HCT116 (cell line): ENCODE measurements at regions not wholly inside any gene's neighbourhood (a gene's known extent, or its start where the extent isn't known, plus 50 kb on each side); places are given as distances from the start of the nearest gene placed in this dataset.

Experiments
- ATAC-seq: fragments of 200-7000 bp; cut with Tn5 transposase; 2 replicates; pipeline ENCODE4 v1.9.1; 2020; ENCODE audit warnings: mild to moderate bottlenecking, moderate library complexity
- BruUV-seq: library from RNA; stranded (reverse); fragments of 400-500 nt; replicated peaks from 2 replicates; lab custom pipeline; 2021; lab: Mats Ljungman, UMichigan
- CTCF ChIA-PET: fragments of 300-600 bp; sonication (Branson Sonifier 250); formaldehyde crosslinking; loops from one replicate; lab custom pipeline; 2021; ENCODE audit warnings: antibody characterized with exemption; lab: Charles Lee
- POLR2A ChIA-PET: fragments of 300-600, 350-600 bp; sonication (Branson Sonifier 250); formaldehyde crosslinking; loops from one replicate; lab custom pipeline; 2021; ENCODE audit warnings: antibody characterized with exemption; lab: Charles Lee
- RAD21 ChIA-PET, 2 experiments: fragments of 300-600 bp; sonication (Branson Sonifier 250); formaldehyde crosslinking; loops; one replicate each; lab custom pipeline; 2023; ENCODE audit warnings: low total read pairs in 2 of 2; ENCODE audit not compliant: uncharacterized antibody in 2 of 2, unreplicated experiment in 2 of 2, low non-redundant PET in 1 of 2; lab: Charles Lee
- DNase-seq: peaks from one replicate; pipeline ENCODE4 v3.0.0-alpha.2; 2010; ENCODE audit warnings: low read depth, low spot score
- H2AFZ ChIP-seq: fragments of 200-600 bp; shearing (Covaris generic), sonication (generic); 2 replicates; pipeline ENCODE4 v1.6.1; 2017; ENCODE audit warnings: low read depth, mixed run types, mixed read lengths, antibody characterized with exemption, low read length; ENCODE audit not compliant: poor library complexity, severe bottlenecking
- H3K27ac ChIP-seq: 2 replicates; pipeline ENCODE4 v1.5.1; 2012; ENCODE audit warnings: low read depth, low read length
- H3K27me3 ChIP-seq: fragments of 200-600 bp; sonication (generic); 2 replicates; pipeline ENCODE4 v1.6.1; 2016; ENCODE audit warnings: mixed run types, low read length, mixed read lengths; ENCODE audit not compliant: insufficient read depth
- H3K36me3 ChIP-seq, 2 experiments: fragments of 200-500 bp in 1 of 2; fragments of 200-600 bp in 1 of 2; sonication (Bioruptor generic) in 1 of 2; sonication (generic) in 1 of 2; 2 replicates each; pipeline versions ENCODE4 v1.5.1 to v1.6.1; 2014 to 2016; ENCODE audit warnings: low read length in 2 of 2, inconsistent platforms in 1 of 2, mixed read lengths in 1 of 2, mixed run types in 1 of 2; ENCODE audit not compliant: insufficient read depth in 2 of 2, control insufficient read depth in 1 of 2
- H3K4me1 ChIP-seq, 2 experiments: fragments of 200-600 bp in 1 of 2; sonication (generic) in 1 of 2; 2 replicates each; pipeline versions ENCODE4 v1.5.1 to v1.6.1; 2012 to 2017; ENCODE audit warnings: low read length in 2 of 2, inconsistent platforms in 1 of 2, mild to moderate bottlenecking in 1 of 2, mixed read lengths in 1 of 2, mixed run types in 1 of 2, moderate library complexity in 1 of 2; ENCODE audit not compliant: insufficient read depth in 2 of 2, control insufficient read depth in 1 of 2
- H3K4me2 ChIP-seq: fragments of 200-600 bp; sonication (generic); 2 replicates; pipeline ENCODE4 v1.6.1; 2017; ENCODE audit warnings: mixed run types, low read length, mixed read lengths
- H3K4me3 ChIP-seq, 2 experiments: fragments of 200-600 bp in 1 of 2; sonication (generic) in 1 of 2; replicated peaks in 1 of 2; 2 replicates each; pipeline ENCODE4 v1.5.1; 2011 to 2016; ENCODE audit warnings: low read length in 2 of 2, control low read depth in 1 of 2, low read depth in 1 of 2, mild to moderate bottlenecking in 1 of 2, mixed read lengths in 1 of 2, mixed run types in 1 of 2
- H3K79me2 ChIP-seq: fragments of 200-600 bp; sonication (generic); 2 replicates; pipeline ENCODE4 v1.6.1; 2017; ENCODE audit warnings: mild to moderate bottlenecking, mixed run types, low read length, moderate library complexity, mixed read lengths; ENCODE audit not compliant: insufficient read depth
- H3K9ac ChIP-seq: fragments of 200-600 bp; sonication (generic); 2 replicates; pipeline ENCODE4 v1.6.1; 2016; ENCODE audit warnings: low read length, mixed read lengths
- H3K9me2 ChIP-seq: fragments of 200-600 bp; sonication (generic), shearing (Covaris generic); 2 replicates; pipeline ENCODE4 v1.6.1; 2017; ENCODE audit warnings: mixed run types, mild to moderate bottlenecking, moderate library complexity; ENCODE audit not compliant: insufficient read depth
- H3K9me3 ChIP-seq, 2 experiments: fragments of 200-500 bp in 1 of 2; fragments of 200-600 bp in 1 of 2; sonication (Bioruptor generic) in 1 of 2; sonication (generic) in 1 of 2; 2 replicates each; pipeline ENCODE4 v1.6.1; 2014 to 2017; ENCODE audit warnings: low read length in 2 of 2, mixed read lengths in 2 of 2, inconsistent platforms in 1 of 2, low read depth in 1 of 2, mild to moderate bottlenecking in 1 of 2, mixed run types in 1 of 2, moderate library complexity in 1 of 2; ENCODE audit not compliant: control insufficient read depth in 1 of 2, insufficient read depth in 1 of 2
- H4K20me1 ChIP-seq: fragments of 200-600 bp; sonication (generic), shearing (Covaris generic); 2 replicates; pipeline ENCODE4 v1.6.1; 2017; ENCODE audit warnings: mixed run types, mild to moderate bottlenecking, moderate library complexity; ENCODE audit not compliant: insufficient read depth
- CBX3 ChIP-seq: IDR thresholded peaks from 2 replicates; pipeline ENCODE4 v1.6.1; 2012; ENCODE audit warnings: low read depth
- CEBPB ChIP-seq: IDR thresholded peaks from 2 replicates; pipeline ENCODE4 v1.6.1; 2012; ENCODE audit warnings: low read depth
- CTCF ChIP-seq, 3 experiments: fragments of 200-600 bp in 1 of 3; sonication (generic) in 1 of 3; IDR thresholded peaks in 2 of 3; conservative IDR thresholded peaks in 1 of 3; 2 replicates each; pipeline ENCODE4 v1.5.1; 2012 to 2017; ENCODE audit warnings: low read depth in 2 of 3, low read length in 2 of 3, antibody characterized with exemption in 1 of 3, borderline replicate concordance in 1 of 3, control low read depth in 1 of 3, mild to moderate bottlenecking in 1 of 3, mixed read lengths in 1 of 3, mixed run types in 1 of 3, moderate library complexity in 1 of 3; ENCODE audit not compliant: insufficient read depth in 1 of 3
- ELF1 ChIP-seq: IDR thresholded peaks from 2 replicates; pipeline ENCODE4 v1.6.1; 2012; ENCODE audit warnings: low read depth, borderline replicate concordance
- EZH2 ChIP-seq: fragments of 200-600 bp; sonication (generic); IDR thresholded peaks from 2 replicates; pipeline ENCODE4 v1.6.1; 2017; ENCODE audit warnings: antibody characterized with exemption, mixed run types
- EZH2phosphoT487 ChIP-seq: fragments of 200-600 bp; IDR thresholded peaks from 2 replicates; pipeline ENCODE4 v1.6.1; 2018; ENCODE audit warnings: antibody characterized with exemption, borderline replicate concordance
- FOSL1 ChIP-seq: IDR thresholded peaks from 2 replicates; pipeline ENCODE4 v1.6.1; 2012; ENCODE audit warnings: low read depth
- JUND ChIP-seq: IDR thresholded peaks from 2 replicates; pipeline ENCODE4 v1.6.1; 2012
- POLR2A ChIP-seq: IDR thresholded peaks from 2 replicates; pipeline ENCODE4 v1.7.0; 2011; ENCODE audit warnings: borderline replicate concordance; ENCODE audit not compliant: insufficient read depth, insufficient read length; ENCODE audit errors: extremely low read depth
- POLR2AphosphoS5 ChIP-seq: IDR thresholded peaks from 2 replicates; pipeline ENCODE4 v1.6.1; 2011; ENCODE audit warnings: mild to moderate bottlenecking, low read depth, low read length, moderate library complexity
- RAD21 ChIP-seq: IDR thresholded peaks from 2 replicates; pipeline ENCODE4 v1.6.1; 2012; ENCODE audit warnings: low read depth, mild to moderate bottlenecking
- SIN3A ChIP-seq: IDR thresholded peaks from 2 replicates; pipeline ENCODE4 v1.6.1; 2012; ENCODE audit warnings: low read depth
- SRF ChIP-seq: IDR thresholded peaks from 2 replicates; pipeline ENCODE4 v1.6.1; 2012; ENCODE audit warnings: low read depth
- TCF7L2 ChIP-seq: IDR thresholded peaks from 2 replicates; pipeline ENCODE4 v1.7.0; 2011; ENCODE audit warnings: borderline replicate concordance, inconsistent platforms; ENCODE audit not compliant: insufficient read depth, insufficient read length; ENCODE audit errors: extremely low read depth
- ZBTB33 ChIP-seq: IDR thresholded peaks from 2 replicates; pipeline ENCODE4 v1.6.1; 2011; ENCODE audit warnings: mild to moderate bottlenecking, low read length, moderate library complexity; ENCODE audit not compliant: insufficient replicate concordance; ENCODE audit errors: extremely low read depth
- intact Hi-C: fragments of 100-400 bp; cut with micrococcal nuclease; formaldehyde crosslinking; loops from 2 replicates; pipeline ENCODE4 v1.10.0; 2022
- TF ChIP-seq, protein P1 (sequence below): IDR thresholded peaks from 2 replicates; pipeline ENCODE4 v1.6.1; 2012; ENCODE audit warnings: low read depth
- TF ChIP-seq, protein P2 (sequence below): IDR thresholded peaks from 2 replicates; pipeline ENCODE4 v1.6.1; 2012

GRCh38 chr7:81859433-81859832 is 89.6 kb upstream of the HGF start:
- BruUV-seq: no TSS peak

More at GRCh38 chr7:81859433-81859832, 89.6 kb upstream of the HGF start:
- Histone ChIP-seq H3K9me2 (no peaks in the 10 kb centered on the region), H3K9me3 (no peaks in the 10 kb centered on the region), H3K79me2 (no peaks in the 10 kb centered on the region), H4K20me1 (no peaks in the 10 kb centered on the region), H3K4me1 (peaks cover 0 to 11% of the 10 kb centered on the region in 2 experiments; a peak in 2 of 4 replicates), H3K4me2 (0 out of 2 replicates have a peak overlapping the region, but pooled peaks have one; percentile 13), H3K36me3 (no peaks in the 10 kb centered on the region), H3K9ac (no peak overlapping the region), H3K27me3 (no peaks in the 10 kb centered on the region), H3K4me3 (no peak overlapping the region), H2AFZ (no peak overlapping the region), H3K27ac (no peak overlapping the region)
- ATAC-seq (no peak), DNase-seq (no peak)
- no peak for TF ChIP-seq POLR2AphosphoS5
- TF ChIP-seq SRF: no peak
- no peak for TF ChIP-seq ZBTB33
- TF ChIP-seq, protein P1, sequence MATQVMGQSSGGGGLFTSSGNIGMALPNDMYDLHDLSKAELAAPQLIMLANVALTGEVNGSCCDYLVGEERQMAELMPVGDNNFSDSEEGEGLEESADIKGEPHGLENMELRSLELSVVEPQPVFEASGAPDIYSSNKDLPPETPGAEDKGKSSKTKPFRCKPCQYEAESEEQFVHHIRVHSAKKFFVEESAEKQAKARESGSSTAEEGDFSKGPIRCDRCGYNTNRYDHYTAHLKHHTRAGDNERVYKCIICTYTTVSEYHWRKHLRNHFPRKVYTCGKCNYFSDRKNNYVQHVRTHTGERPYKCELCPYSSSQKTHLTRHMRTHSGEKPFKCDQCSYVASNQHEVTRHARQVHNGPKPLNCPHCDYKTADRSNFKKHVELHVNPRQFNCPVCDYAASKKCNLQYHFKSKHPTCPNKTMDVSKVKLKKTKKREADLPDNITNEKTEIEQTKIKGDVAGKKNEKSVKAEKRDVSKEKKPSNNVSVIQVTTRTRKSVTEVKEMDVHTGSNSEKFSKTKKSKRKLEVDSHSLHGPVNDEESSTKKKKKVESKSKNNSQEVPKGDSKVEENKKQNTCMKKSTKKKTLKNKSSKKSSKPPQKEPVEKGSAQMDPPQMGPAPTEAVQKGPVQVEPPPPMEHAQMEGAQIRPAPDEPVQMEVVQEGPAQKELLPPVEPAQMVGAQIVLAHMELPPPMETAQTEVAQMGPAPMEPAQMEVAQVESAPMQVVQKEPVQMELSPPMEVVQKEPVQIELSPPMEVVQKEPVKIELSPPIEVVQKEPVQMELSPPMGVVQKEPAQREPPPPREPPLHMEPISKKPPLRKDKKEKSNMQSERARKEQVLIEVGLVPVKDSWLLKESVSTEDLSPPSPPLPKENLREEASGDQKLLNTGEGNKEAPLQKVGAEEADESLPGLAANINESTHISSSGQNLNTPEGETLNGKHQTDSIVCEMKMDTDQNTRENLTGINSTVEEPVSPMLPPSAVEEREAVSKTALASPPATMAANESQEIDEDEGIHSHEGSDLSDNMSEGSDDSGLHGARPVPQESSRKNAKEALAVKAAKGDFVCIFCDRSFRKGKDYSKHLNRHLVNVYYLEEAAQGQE: no peak
- TF ChIP-seq SIN3A: no peak
- no peak for TF ChIP-seq FOSL1
- TF ChIP-seq, protein P2, sequence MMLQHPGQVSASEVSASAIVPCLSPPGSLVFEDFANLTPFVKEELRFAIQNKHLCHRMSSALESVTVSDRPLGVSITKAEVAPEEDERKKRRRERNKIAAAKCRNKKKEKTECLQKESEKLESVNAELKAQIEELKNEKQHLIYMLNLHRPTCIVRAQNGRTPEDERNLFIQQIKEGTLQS: no peak
- no peak for TF ChIP-seq CBX3
- no peak for TF ChIP-seq EZH2
- no peak for TF ChIP-seq RAD21
- TF ChIP-seq CEBPB: no peak
- no peak for TF ChIP-seq ELF1
- no peak for TF ChIP-seq TCF7L2
- no peak for TF ChIP-seq POLR2A
- no peak for TF ChIP-seq EZH2phosphoT487
- TF ChIP-seq JUND: no peak
- TF ChIP-seq CTCF (IDR thresholded peaks at IDR 0.05 in 2 of 3, conservative IDR thresholded peaks at IDR 0.05 in 1 of 3; ENCODE audit: borderline replicate concordance in 1 of 3, insufficient read depth in 1 of 3, low read depth in 2 of 3, low read length in 2 of 3): no peak
- RAD21 ChIA-PET: no interaction called here
- CTCF ChIA-PET: no interaction called here
- intact Hi-C loops: no loop called here
- POLR2A ChIA-PET: no interaction called here
